ENCODE measurements at regions not wholly inside any gene's neighbourhood (a gene's known extent, or its start where the extent isn't known, plus 50 kb on each side); places are given as distances from the start of the nearest gene placed in this dataset.

DNA sequence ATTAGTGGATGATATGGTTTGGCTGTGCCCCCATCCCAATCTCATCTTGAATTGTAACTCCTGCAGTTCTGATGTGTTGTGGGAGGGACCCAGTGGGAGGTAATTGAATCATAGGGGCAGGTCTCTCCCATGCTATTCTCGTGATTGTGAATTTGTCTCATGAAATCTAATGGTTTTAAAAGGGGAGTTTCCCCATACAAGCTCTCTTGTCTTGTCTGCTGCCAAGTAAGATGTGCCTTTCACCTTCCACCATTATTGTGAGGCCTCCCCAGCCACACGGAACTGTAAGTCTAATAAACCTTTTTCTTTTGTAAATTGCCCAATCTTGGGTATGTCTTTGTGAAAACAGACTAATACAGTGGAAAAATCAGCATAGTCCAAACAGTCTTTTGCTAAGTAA, 235.5 kb downstream of the TMEM161B start:
- TF ChIP-seq EZH2 (IDR thresholded peaks at IDR 0.05; ENCODE audit: insufficient read depth, poor library complexity, severe bottlenecking) = no peak
- no peak for TF ChIP-seq EZH2phosphoT487 (IDR thresholded peaks at IDR 0.05; ENCODE audit: insufficient read depth, low read depth)

Data from GM23248 (cell line).